Bronchial epithelial cell (primary cell): ENCODE measurements at regions not wholly inside any gene's neighbourhood (a gene's known extent, or its start where the extent isn't known, plus 50 kb on each side); places are given as distances from the start of the nearest gene placed in this dataset.
A peak's percentile ranks its signal among the peaks of the same experiment; 100 is the strongest.

Source experiments
- DNase-seq: peaks from one replicate; pipeline ENCODE4 v3.0.0-alpha.2; 2010; ENCODE audit warnings: low read depth
- FAIRE-seq: peaks from 2 replicates; lab custom pipeline; 2011; peaks lifted over from hg19 to GRCh38; lab: Jason Lieb, UNC
- H3K27me3 ChIP-seq: 2 replicates; pipeline ENCODE4 v1.5.1; 2011; ENCODE audit warnings: low read length; ENCODE audit not compliant: control insufficient read depth, insufficient read depth
- H3K36me3 ChIP-seq: 2 replicates; pipeline ENCODE4 v1.5.1; 2011; ENCODE audit warnings: low read length; ENCODE audit not compliant: control insufficient read depth, insufficient read depth
- H3K4me3 ChIP-seq: 2 replicates; pipeline ENCODE4 v1.5.1; 2011; ENCODE audit warnings: mild to moderate bottlenecking, low read depth, low read length, control low read depth
- CTCF ChIP-seq: IDR thresholded peaks from 2 replicates; pipeline ENCODE4 v1.5.1; 2011; ENCODE audit warnings: mild to moderate bottlenecking, moderate library complexity, low read length, control low read depth, inconsistent platforms; ENCODE audit not compliant: insufficient read depth, severe bottlenecking

DNA sequence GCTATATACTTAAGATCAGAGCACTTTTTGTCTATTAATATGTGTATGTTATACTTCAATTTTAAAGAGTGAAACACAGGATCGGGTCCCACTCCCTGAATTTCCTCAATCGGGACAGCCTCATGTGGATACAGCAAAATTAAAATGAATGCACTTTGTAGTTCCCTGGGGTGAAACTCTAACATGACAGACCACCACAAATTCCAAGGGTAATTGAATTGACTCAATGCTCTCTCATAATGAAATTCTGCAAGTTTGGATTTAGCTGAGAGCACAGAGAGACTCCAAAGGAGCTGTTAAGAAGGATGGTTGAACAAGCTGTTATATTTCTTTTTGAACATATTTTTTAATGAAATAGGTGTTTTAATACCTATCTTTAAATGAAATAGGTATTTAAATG, 413.6 kb downstream of the GXYLT1 start:
- FAIRE-seq: no peak
- Histone ChIP-seq H3K27me3 (no peaks in the 10 kb centered on the region), H3K36me3 (no peaks in the 10 kb centered on the region), H3K4me3 (no peak overlapping the region)
- DNase-seq: no peak
- TF ChIP-seq CTCF: no peak

DNA sequence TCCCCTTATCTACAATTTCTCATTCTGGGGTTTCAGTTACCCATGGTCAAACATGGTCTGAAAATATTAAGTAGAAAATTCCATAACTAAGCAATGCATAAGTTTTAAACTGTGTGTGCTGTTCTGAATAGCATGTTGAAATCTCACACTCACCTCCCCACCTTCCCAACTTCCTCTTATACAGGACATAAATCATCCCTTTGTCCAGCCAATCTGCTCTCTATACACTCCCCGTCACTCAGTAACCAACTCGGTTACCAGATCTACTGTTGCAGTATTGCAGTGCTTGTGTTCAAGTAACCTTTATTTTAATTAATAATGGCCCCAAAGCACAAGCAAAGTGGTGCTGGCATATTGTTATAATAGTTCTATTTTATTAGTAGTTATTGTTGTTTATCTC, 420.5 kb downstream of the GXYLT1 start:
- FAIRE-seq (no peak), DNase-seq (peak; percentile 30)
- Histone ChIP-seq H3K4me3 (no peak overlapping the region), H3K27me3 (no peaks in the 10 kb centered on the region), H3K36me3 (no peaks in the 10 kb centered on the region)
- TF ChIP-seq CTCF: no peak

DNA sequence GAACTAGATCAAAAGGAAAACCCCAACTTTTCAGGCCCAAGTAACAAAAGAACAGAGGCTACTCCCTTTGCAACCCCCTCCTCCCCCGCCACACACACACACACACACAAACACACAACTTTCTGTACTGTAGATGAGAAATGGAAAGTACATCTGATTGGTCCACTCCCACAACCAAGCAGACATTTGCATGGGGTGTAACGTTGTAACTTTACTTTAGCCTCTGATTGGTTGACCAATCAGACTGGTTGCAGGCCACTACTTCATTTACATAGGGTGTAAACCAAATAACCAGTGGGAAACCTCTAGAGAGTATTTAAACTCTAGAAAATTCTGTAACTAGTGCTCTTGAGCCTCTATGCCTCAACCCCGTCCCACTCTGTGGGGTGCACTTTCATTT, 425.5 kb downstream of the GXYLT1 start:
- FAIRE-seq (no peak), DNase-seq (no peak)
- Histone ChIP-seq H3K27me3 (no peaks in the 10 kb centered on the region), H3K36me3 (no peaks in the 10 kb centered on the region), H3K4me3 (no peak overlapping the region)
- TF ChIP-seq CTCF: no peak

- TF ChIP-seq CTCF: no peak
- DNase-seq (no peak), FAIRE-seq (no peak)
- Histone ChIP-seq H3K4me3 (no peak overlapping the region), H3K27me3 (no peaks in the 10 kb centered on the region), H3K36me3 (no peaks in the 10 kb centered on the region)
Measured at GRCh38 chr12:41715256-41715655, 429.4 kb downstream of the GXYLT1 start.

DNA sequence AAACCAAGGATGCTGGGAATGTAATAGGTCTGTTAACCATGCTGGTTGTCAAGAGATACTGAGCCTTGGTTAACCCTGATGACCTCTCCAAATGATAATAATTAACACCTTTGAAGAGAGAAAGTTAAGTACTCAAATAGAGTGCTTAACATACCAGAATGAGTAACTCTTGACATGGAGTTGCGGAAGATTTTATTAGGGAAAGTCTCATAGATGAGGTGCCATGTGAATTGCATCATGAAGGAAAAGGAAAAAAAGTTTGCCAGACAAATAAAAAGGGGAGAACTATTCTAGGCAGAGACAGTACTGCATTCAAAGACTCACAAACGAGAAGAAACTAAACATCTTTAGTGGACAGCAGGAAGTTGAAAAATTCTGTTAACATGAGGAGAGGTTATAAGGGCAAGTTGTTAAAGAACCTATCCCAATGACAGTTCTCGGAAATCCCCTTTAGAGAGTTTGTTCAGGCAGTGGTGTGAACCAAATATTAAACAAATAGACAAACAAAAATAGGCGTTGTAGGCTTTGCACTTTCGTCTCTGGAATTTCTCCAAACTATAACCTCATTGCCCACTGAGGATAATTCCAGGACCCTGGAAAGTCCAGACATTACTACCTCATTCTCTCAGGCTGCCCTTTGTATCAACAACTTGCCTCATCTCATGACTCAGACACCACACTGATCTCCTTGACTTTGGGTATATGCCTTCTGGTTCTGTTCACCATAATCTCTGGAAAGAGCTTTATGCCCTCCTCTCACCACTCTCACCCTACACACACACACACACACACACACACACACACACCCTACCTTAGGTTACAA, 435.0 kb downstream of the GXYLT1 start:
- TF ChIP-seq CTCF: no peak
- H3K27me3 ChIP-seq: no peaks in the 10 kb centered on the region
- FAIRE-seq: no peak
- no peaks in the 10 kb centered on the region for H3K36me3 ChIP-seq
- peak; percentile 27 for DNase-seq
- H3K4me3 ChIP-seq: no peak overlapping the region

DNA sequence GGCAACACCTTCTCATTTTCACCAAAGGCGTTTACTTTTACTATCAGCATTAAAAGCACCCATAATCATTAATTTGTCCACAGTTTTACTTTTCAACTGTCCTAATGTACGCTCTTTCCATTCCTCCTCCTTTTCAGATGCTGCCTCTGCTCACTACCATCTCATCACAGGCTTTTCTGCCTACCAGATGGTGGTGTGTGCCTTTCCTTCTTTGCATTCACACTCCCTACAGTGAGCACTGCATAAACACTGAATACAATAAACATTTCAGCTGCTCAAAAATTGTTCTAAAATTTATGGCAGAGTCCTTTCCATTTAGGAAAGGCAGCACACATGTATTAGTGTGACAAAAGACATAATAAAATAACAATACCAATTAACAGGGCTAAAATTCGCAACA, 435.7 kb downstream of the GXYLT1 start:
- FAIRE-seq (no peak), DNase-seq (no peak)
- TF ChIP-seq CTCF: no peak
- Histone ChIP-seq H3K4me3 (no peak overlapping the region), H3K36me3 (no peaks in the 10 kb centered on the region), H3K27me3 (no peaks in the 10 kb centered on the region)
